Uterus (tissue), 2 donors: ENCODE measurements at regions not wholly inside any gene's neighbourhood (a gene's known extent, or its start where the extent isn't known, plus 50 kb on each side); places are given as distances from the start of the nearest gene placed in this dataset.

Experiments
- POLR2A ChIP-seq, 2 donors: fragments of 450-650 bp; IDR thresholded peaks; one replicate each; pipeline ENCODE4 v1.6.1; 2016; ENCODE audit warnings: antibody characterized with exemption in 2 of 2, mild to moderate bottlenecking in 1 of 2, moderate library complexity in 1 of 2
- TF ChIP-seq, protein P1 (sequence below), 4 experiments: fragments of 200-600 bp in 2 of 4; fragments of 450-650 bp in 2 of 4; sonication (generic) in 2 of 4; IDR thresholded peaks; one replicate each; pipeline ENCODE4 v1.5.1; 2016 to 2019; ENCODE audit warnings: antibody characterized with exemption in 4 of 4, mild to moderate bottlenecking in 2 of 4, moderate library complexity in 1 of 4

DNA sequence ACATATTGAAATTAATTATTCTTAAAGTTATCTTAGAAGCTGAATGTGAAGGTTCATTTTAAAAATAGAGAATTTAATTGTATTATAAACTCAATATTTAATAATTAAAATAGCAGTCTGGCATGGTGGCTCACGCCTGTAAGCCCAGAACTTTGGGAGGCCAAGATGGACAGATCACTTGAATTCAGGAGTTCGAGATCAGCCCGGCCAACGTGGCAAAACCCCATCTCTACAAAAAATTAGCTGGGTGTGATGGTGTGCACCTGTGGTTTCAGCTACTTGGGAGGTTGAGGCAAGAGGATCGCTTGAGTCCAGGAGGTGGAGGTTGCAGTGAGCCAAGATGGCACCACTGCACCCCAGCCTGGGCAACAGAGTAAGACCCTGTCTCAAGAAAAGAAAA, 659.9 kb upstream of the AGA start:
- TF ChIP-seq, protein P1, sequence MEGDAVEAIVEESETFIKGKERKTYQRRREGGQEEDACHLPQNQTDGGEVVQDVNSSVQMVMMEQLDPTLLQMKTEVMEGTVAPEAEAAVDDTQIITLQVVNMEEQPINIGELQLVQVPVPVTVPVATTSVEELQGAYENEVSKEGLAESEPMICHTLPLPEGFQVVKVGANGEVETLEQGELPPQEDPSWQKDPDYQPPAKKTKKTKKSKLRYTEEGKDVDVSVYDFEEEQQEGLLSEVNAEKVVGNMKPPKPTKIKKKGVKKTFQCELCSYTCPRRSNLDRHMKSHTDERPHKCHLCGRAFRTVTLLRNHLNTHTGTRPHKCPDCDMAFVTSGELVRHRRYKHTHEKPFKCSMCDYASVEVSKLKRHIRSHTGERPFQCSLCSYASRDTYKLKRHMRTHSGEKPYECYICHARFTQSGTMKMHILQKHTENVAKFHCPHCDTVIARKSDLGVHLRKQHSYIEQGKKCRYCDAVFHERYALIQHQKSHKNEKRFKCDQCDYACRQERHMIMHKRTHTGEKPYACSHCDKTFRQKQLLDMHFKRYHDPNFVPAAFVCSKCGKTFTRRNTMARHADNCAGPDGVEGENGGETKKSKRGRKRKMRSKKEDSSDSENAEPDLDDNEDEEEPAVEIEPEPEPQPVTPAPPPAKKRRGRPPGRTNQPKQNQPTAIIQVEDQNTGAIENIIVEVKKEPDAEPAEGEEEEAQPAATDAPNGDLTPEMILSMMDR (IDR thresholded peaks at IDR 0.05), result no peak
- no peak for TF ChIP-seq POLR2A (IDR thresholded peaks at IDR 0.05)
